GM21717 (cell line): ENCODE measurements at regions not wholly inside any gene's neighbourhood (a gene's known extent, or its start where the extent isn't known, plus 50 kb on each side); places are given as distances from the start of the nearest gene placed in this dataset.
"Not testable (repeated sequence)": the region's sequence is repeated elsewhere in the genome, so short reads cannot be mapped to it uniquely, and the experiment has no call there.

Experiments
- ATAC-seq: cut with Tn5 transposase; IDR thresholded peaks from one replicate; pipeline ENCODE4 v1.9.1; 2021; ENCODE audit warnings: mild to moderate bottlenecking, moderate library complexity; ENCODE audit not compliant: unreplicated experiment

- ATAC-seq, result no peak
These were observed 98.5 kb upstream of the MBIP start for GRCh38 chr14:36418937-36419336.

GRCh38 chr14:36411951-36412350 lies 91.5 kb upstream of the MBIP start:
- ATAC-seq, result not testable (repeated sequence)

GRCh38 chr14:36408388-36408787 lies 88.0 kb upstream of the MBIP start:
- ATAC-seq, result no peak

GRCh38 chr14:36405589-36406274 lies 85.3 kb upstream of the MBIP start:
- ATAC-seq, result no peak

- no peak for ATAC-seq
These were observed 82.4 kb upstream of the MBIP start for GRCh38 chr14:36402867-36403266.

GRCh38 chr14:36398463-36399291 lies 78.2 kb upstream of the MBIP start:
- ATAC-seq, result no peak

GRCh38 chr14:36397357-36397756 lies 76.9 kb upstream of the MBIP start:
- ATAC-seq, result no peak

GRCh38 chr14:36396798-36397197 lies 76.4 kb upstream of the MBIP start:
- no peak for ATAC-seq

- ATAC-seq, result no peak
These were observed 74.2 kb upstream of the MBIP start for GRCh38 chr14:36394593-36394992.

GRCh38 chr14:36390718-36391117 lies 70.3 kb upstream of the MBIP start:
- no peak for ATAC-seq

- ATAC-seq, result no peak
These were observed 63.5 kb upstream of the MBIP start for GRCh38 chr14:36383767-36384431.

- peak; percentile 88 for ATAC-seq
These were observed 53.7 kb upstream of the MBIP start for GRCh38 chr14:36373982-36374673.
